ENCODE measurements at regions not wholly inside any gene's neighbourhood (a gene's known extent, or its start where the extent isn't known, plus 50 kb on each side); places are given as distances from the start of the nearest gene placed in this dataset.

GRCh38 chr7:1360521-1360971 lies 98.7 kb downstream of the MICALL2 start:
- H3K27ac Mint-ChIP-seq = no peak overlapping the region
- DNase-seq (ENCODE audit: low spot score in 2 of 2) = no peak
- no peaks in the 10 kb centered on the region for H3K36me3 Mint-ChIP-seq
- peaks cover 7% of the 10 kb centered on the region for H3K27me3 Mint-ChIP-seq
- H3K4me1 Mint-ChIP-seq = no peaks in the 10 kb centered on the region
- no peak overlapping the region for H3K4me3 Mint-ChIP-seq
- no peak for ATAC-seq (ENCODE audit: low read depth)
- peaks cover 3% of the 10 kb centered on the region for H3K9me3 Mint-ChIP-seq

DNA sequence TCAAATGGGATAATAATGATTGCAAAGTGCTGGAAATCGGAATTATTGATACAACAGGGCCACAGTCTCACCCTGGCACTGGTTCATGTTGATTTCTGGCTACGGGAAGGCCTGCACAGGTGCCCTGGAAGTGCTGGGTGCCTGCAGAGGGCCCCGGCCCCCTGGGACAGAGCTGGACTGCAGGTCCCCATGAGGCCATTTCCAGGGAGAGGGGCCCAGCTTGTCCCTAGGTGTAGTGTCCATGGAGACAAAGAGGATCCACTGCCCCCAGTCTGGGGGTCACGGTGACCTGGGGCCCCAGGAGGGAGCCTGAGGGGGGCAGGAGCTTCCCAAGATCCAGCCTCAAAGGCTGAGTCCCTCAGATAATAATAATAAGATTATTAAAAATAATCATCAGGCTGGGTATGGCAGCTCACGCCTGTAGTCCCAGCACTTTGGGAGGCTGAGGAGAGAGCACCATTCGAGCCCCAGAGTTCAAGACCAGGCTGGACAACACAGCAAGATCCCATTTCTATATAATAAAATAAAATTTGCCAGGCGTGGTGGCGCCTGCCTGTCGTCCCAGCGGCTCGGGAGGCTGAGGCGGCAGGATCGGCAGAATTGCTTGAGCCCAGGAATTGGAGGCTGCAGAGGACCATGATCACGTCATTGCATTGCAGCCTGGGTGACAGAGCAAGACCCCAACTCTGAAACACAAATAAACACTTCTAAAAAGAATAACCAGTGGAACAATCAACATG lies 98.1 kb downstream of the MICALL2 start:
- no peaks in the 10 kb centered on the region for H3K4me1 Mint-ChIP-seq
- ATAC-seq (ENCODE audit: low read depth) (no peak), DNase-seq (ENCODE audit: low spot score in 2 of 2) (no peak)
- no peaks in the 10 kb centered on the region for H3K36me3 Mint-ChIP-seq
- no peak overlapping the region for H3K4me3 Mint-ChIP-seq
- H3K27me3 Mint-ChIP-seq = peaks cover 6% of the 10 kb centered on the region
- H3K9me3 Mint-ChIP-seq = peaks cover 5% of the 10 kb centered on the region
- H3K27ac Mint-ChIP-seq = no peak overlapping the region

DNA sequence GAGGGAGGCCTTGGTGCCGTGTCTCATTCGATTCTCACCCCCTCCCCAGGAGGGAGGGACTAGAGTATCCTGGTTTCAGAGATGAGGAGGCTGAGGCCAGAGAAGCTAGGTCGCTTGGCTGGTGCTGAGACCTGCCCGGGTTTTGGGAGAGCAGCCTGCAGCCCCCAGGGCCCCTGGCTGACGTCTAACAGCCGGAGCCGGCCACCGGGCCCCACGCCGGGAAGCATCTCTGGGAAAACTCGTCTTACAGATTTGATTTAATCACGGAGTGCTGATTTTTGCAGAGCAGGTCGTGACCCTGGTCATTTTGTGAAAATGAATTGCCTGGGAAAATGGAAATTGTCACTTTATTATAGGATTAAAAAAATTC lies 97.5 kb downstream of the MICALL2 start:
- Mint-ChIP-seq H3K27me3 (peaks cover 4% of the 10 kb centered on the region), H3K27ac (no peak overlapping the region), H3K4me1 (no peaks in the 10 kb centered on the region), H3K4me3 (no peak overlapping the region), H3K9me3 (peaks cover 5% of the 10 kb centered on the region), H3K36me3 (no peaks in the 10 kb centered on the region)
- DNase-seq (ENCODE audit: low spot score in 2 of 2) = no peak
- no peak for ATAC-seq (ENCODE audit: low read depth)

- no peak overlapping the region for H3K4me3 Mint-ChIP-seq
- H3K4me1 Mint-ChIP-seq = no peaks in the 10 kb centered on the region
- DNase-seq (ENCODE audit: low spot score in 2 of 2) (no peak), ATAC-seq (ENCODE audit: low read depth) (no peak)
- H3K9me3 Mint-ChIP-seq = peaks cover 5% of the 10 kb centered on the region
- no peaks in the 10 kb centered on the region for H3K36me3 Mint-ChIP-seq
- peaks cover 6% of the 10 kb centered on the region for H3K27me3 Mint-ChIP-seq
- no peak overlapping the region for H3K27ac Mint-ChIP-seq
Observed at GRCh38 chr7:1362301-1362700, 97.0 kb downstream of the MICALL2 start.

DNA sequence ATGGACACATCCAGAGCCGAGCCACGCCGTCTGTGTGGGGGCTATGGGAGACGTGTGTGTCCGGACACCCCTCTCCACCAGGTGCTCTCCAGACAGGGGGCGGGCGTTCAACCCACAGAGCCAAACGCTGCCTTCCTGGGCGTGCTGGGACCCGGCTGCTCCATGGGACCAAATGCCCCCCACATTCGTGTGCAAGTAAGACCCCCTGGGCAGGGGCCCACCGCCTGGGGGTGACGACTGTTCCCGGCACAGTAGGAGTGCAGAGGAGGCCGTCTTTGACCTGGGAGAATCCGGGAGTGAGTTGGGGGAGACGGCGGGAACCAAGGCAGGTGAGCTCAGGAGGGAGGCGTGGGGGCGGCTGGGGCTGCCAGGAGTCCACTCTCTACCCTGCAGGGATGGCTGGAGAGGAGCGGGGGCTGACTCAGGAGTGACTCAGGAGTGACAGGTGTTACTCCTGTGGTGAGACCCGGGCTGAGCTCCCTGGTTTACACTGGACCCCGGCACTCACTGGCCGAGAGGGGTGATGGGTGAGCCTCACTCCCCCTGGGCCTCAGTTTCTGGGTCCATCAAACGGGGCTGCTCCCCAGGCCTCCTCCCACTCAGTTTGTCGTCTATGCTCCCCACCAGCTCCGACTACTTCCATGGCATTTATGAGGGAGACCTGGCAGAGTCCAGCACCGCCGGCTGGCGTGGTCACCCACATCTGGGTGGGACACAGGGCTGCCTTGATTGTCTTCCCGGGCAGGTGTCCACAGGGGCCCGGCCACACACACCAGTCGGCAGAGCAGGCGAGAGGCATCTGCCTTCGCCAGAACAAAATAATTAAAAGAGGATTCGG lies 95.0 kb downstream of the MICALL2 start:
- ATAC-seq (ENCODE audit: low read depth) (no peak), DNase-seq (ENCODE audit: low spot score in 2 of 2) (no peak)
- no peak overlapping the region for H3K27ac Mint-ChIP-seq
- peaks cover 5% of the 10 kb centered on the region for H3K9me3 Mint-ChIP-seq
- no peak overlapping the region for H3K4me3 Mint-ChIP-seq
- H3K27me3 Mint-ChIP-seq = peaks cover 9% of the 10 kb centered on the region
- H3K4me1 Mint-ChIP-seq = no peaks in the 10 kb centered on the region
- no peaks in the 10 kb centered on the region for H3K36me3 Mint-ChIP-seq

DNA sequence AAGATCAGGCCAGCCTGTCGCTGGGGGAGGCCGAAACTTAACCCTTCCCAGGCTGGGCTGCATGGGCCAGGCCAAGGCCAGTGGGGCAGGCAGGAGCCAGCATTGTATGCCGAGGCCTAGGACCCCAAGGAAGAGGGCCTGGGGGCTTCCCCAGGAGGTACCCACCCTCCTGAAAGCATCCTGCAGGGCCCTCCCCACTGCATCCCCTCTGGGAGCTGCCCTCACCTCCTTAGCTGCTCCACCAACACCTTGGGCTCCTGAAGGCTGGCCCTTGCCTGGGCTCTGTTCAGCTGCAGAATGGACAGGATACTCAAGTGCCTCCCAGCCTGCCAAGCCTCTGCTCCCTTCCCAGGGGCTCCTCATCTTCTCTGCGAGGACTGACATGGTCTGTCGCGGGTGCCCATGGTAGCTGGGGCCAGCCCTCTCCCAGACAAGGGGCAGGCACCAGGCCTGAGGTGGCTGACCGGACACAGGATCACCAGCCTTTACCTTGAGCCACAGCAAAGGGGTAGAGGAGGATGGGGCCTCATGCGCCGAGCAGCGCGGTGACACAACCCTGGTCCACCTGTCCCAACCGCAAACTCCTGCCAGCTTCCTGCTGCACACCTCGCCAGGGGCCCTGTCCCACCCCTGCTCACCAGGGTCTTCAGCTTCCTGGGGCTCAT lies 94.2 kb downstream of the MICALL2 start:
- H3K4me3 Mint-ChIP-seq = no peak overlapping the region
- ATAC-seq (ENCODE audit: low read depth) = no peak
- no peaks in the 10 kb centered on the region for H3K4me1 Mint-ChIP-seq
- no peak for DNase-seq (ENCODE audit: low spot score in 2 of 2)
- peaks cover 5% of the 10 kb centered on the region for H3K9me3 Mint-ChIP-seq
- peaks cover 14% of the 10 kb centered on the region for H3K27me3 Mint-ChIP-seq
- H3K36me3 Mint-ChIP-seq = no peaks in the 10 kb centered on the region
- no peak overlapping the region for H3K27ac Mint-ChIP-seq

DNA sequence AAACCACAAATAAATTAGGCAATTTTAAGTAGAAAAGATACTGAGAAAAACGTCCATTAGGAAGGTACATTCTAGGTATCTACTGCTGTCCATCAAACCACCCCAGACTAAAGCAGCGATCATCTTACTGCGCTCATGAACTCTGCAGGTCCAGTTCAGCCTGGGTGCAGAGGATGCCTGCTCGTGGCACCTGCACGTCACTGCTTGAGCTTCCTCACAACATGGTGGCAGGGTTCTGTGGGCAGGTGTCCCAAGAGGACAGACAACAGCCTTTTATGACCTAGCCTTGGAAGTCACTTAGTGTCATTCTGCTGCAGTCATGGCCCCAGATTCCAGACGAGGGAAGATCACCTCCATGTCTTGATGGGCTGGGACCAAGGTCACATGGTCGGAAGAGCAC lies 93.4 kb downstream of the MICALL2 start:
- Mint-ChIP-seq H3K27me3 (peaks cover 20% of the 10 kb centered on the region), H3K4me1 (no peaks in the 10 kb centered on the region), H3K9me3 (peaks cover 5% of the 10 kb centered on the region), H3K36me3 (no peaks in the 10 kb centered on the region), H3K4me3 (no peak overlapping the region), H3K27ac (no peak overlapping the region)
- ATAC-seq (ENCODE audit: low read depth) = no peak
- DNase-seq (ENCODE audit: low spot score in 2 of 2) = no peak

GRCh38 chr7:1366801-1367405 lies 92.4 kb downstream of the MICALL2 start:
- Mint-ChIP-seq H3K27me3 (peaks cover 20% of the 10 kb centered on the region), H3K36me3 (no peaks in the 10 kb centered on the region), H3K4me1 (no peaks in the 10 kb centered on the region), H3K9me3 (peaks cover 5% of the 10 kb centered on the region), H3K4me3 (no peak overlapping the region), H3K27ac (no peak overlapping the region)
- DNase-seq (ENCODE audit: low spot score in 2 of 2) (no peak), ATAC-seq (ENCODE audit: low read depth) (no peak)

- H3K4me1 Mint-ChIP-seq = no peaks in the 10 kb centered on the region
- peaks cover 5% of the 10 kb centered on the region for H3K9me3 Mint-ChIP-seq
- H3K36me3 Mint-ChIP-seq = no peaks in the 10 kb centered on the region
- H3K27ac Mint-ChIP-seq = no peak overlapping the region
- ATAC-seq (ENCODE audit: low read depth) (no peak), DNase-seq (ENCODE audit: low spot score in 2 of 2) (no peak)
- peaks cover 23% of the 10 kb centered on the region for H3K27me3 Mint-ChIP-seq
- no peak overlapping the region for H3K4me3 Mint-ChIP-seq
Observed at GRCh38 chr7:1367501-1368183, 91.6 kb downstream of the MICALL2 start.

- ATAC-seq (ENCODE audit: low read depth) (no peak), DNase-seq (ENCODE audit: low spot score in 2 of 2) (no peak)
- H3K27me3 Mint-ChIP-seq = peaks cover 26% of the 10 kb centered on the region
- no peak overlapping the region for H3K4me3 Mint-ChIP-seq
- no peaks in the 10 kb centered on the region for H3K4me1 Mint-ChIP-seq
- H3K36me3 Mint-ChIP-seq = no peaks in the 10 kb centered on the region
- peaks cover 5% of the 10 kb centered on the region for H3K9me3 Mint-ChIP-seq
- H3K27ac Mint-ChIP-seq = no peak overlapping the region
Observed at GRCh38 chr7:1368184-1368681, 91.0 kb downstream of the MICALL2 start.

DNA sequence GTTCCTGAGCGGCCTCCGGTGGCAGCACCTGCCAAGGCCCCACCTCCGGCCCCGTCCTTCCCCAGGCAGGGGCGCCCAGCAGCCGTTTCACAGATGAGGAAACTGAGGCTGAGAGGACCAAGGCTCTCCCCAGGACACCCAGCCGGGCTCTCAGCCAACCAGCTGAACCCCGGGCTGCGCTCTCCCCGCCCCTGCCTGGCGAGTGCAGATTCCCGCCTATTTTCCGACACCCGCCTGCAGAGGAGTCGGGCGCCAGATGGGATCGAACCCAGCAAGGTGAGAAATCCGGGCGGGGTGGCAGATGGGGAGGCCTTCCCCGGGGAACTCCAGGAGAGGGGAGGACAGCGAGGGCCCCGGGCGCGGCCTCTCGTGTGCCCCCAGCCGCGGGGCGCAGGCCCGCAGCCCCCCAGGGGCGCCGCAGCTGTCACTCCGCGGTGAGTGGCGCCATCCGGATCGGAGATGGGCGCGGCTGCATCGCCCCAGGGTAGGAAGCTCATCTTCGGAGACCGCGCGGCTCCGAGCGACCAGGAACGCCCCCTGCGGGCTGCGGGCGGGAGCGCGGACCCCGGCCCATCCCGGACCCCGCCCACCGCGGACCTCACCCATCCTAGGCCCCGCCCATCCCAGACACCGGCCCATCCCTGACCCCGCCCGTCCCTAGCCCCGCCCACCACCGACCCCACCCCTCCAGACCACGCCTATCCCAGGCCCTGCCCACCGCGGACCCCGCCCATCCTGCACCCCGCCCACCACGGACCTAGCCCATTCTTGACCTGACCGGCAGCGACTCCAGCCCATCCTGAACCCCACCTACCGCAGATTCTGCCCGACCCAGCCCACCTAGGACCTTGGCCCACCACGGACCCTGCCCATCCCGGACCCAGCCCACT lies 90.3 kb downstream of the MICALL2 start:
- DNase-seq (ENCODE audit: low spot score in 2 of 2) (no peak), ATAC-seq (ENCODE audit: low read depth) (peak; percentile 42)
- Mint-ChIP-seq H3K27ac (no peak overlapping the region), H3K4me3 (peak overlapping the region; percentile 60), H3K36me3 (no peaks in the 10 kb centered on the region), H3K27me3 (peaks cover 27% of the 10 kb centered on the region), H3K9me3 (peaks cover 3% of the 10 kb centered on the region), H3K4me1 (no peaks in the 10 kb centered on the region)

DNA sequence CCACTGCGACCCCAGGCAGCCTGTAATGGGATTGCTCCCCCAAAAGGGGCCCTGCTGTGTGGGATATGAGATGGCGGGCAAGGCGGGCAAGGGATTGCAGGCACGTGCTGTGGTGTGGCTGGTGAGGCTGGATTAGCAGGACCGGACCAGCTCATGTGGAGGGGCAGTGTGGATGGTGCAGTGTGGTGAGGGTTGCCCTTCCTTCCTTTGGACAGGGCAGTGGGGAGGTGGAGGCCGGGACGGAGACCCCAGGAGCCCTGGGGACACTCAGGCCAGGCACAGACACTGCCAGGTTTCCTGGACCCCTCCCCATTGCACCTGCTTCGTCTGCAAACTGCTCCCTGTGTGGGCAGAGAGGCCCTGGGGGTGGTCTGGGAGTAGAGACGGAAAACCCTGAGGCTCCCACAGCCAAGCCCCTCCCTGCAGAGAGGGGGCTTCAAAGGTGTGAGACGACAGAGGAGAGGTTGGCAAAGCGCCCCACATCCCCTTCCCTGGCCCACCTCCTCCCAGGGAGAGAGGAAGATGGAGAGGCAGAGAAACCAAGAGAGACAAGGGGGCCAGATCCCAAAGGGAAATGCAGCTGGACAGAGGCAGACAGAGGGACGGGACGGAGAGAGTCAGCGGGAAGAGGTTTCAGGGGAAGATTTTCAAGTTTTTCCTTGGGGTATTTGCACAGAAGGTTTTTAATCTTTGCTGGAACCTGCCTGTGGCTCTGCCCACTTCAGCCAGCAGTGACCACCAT lies 89.2 kb downstream of the MICALL2 start:
- H3K4me1 Mint-ChIP-seq = no peaks in the 10 kb centered on the region
- ATAC-seq (ENCODE audit: low read depth) = no peak
- H3K9me3 Mint-ChIP-seq = peaks cover 3% of the 10 kb centered on the region
- peak overlapping the region; percentile 4 for H3K4me3 Mint-ChIP-seq
- H3K36me3 Mint-ChIP-seq = no peaks in the 10 kb centered on the region
- peaks cover 26% of the 10 kb centered on the region for H3K27me3 Mint-ChIP-seq
- DNase-seq (ENCODE audit: low spot score in 2 of 2) = no peak
- H3K27ac Mint-ChIP-seq = no peak overlapping the region
